HUES6 (cell line): ENCODE measurements at regions not wholly inside any gene's neighbourhood (a gene's known extent, or its start where the extent isn't known, plus 50 kb on each side); places are given as distances from the start of the nearest gene placed in this dataset.

Source experiments
- H3K27ac ChIP-seq: 2 replicates; pipeline ENCODE4 v1.7.0; 2013; ENCODE audit warnings: low read depth, mild to moderate bottlenecking, low read length, inconsistent platforms
- H3K27me3 ChIP-seq: 2 replicates; pipeline ENCODE4 v1.6.1; 2013; ENCODE audit warnings: low read length; ENCODE audit not compliant: control insufficient read depth, insufficient read depth
- H3K36me3 ChIP-seq: 2 replicates; pipeline ENCODE4 v1.6.1; 2013; ENCODE audit warnings: low read length; ENCODE audit not compliant: control insufficient read depth, insufficient read depth
- H3K4me1 ChIP-seq: 2 replicates; pipeline ENCODE4 v1.6.1; 2013; ENCODE audit warnings: low read length; ENCODE audit not compliant: control insufficient read depth, insufficient read depth
- H3K4me3 ChIP-seq: 2 replicates; pipeline ENCODE4 v1.5.1; 2013; ENCODE audit warnings: low read depth, low read length
- H3K9ac ChIP-seq: one replicate; pipeline ENCODE4 v1.6.1; 2013; ENCODE audit warnings: mild to moderate bottlenecking, low read length
- H3K9me3 ChIP-seq: 2 replicates; pipeline ENCODE4 v1.6.1; 2013; ENCODE audit warnings: low read depth, low read length; ENCODE audit not compliant: control insufficient read depth, insufficient read depth

DNA sequence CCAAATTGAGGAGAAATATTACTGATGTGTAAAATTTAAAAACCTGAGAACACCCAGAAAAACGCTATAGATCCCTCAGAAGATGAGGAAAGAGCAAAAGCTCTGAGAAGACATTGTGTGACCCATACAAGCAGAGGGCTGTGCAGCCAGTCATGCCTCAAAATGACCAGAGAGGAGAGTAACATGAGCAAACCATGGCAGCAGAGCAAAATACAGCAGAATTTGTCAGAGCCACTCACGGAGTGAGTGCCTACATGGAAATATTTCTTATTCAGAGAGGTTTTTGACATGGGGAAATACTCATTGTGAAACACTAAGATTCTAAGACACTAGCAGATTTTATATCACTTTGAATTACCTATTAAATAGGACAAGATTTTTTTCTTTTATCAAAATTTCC, 96.8 kb upstream of the DNAJC10 start:
- Histone ChIP-seq H3K4me3 (no peak overlapping the region), H3K9ac (no peak overlapping the region), H3K27ac (no peak overlapping the region), H3K4me1 (peaks cover 8% of the 10 kb centered on the region; the same call in 1 of the 2 replicates), H3K27me3 (no peaks in the 10 kb centered on the region), H3K9me3 (no peaks in the 10 kb centered on the region), H3K36me3 (no peaks in the 10 kb centered on the region)

DNA sequence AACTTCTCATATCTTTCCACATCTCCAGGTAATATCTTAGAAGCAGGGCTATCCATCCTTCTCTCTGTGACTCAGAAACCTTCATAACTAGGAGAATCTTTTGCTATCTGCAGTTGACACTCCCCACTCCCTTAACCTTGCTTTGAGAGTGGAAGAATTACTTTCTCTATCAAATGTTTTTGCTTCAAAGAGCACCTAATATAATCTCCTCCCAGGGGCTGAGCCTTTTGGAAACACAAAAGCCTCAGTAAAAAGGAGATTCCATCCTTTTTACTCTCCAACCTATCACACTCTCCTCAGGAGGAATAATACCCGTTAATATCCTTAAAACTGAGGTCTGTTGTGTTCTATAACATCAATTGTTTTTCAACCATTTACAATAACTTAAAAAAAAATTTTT, 94.9 kb upstream of the DNAJC10 start:
- peaks cover 16% of the 10 kb centered on the region for H3K4me1 ChIP-seq
- no peaks in the 10 kb centered on the region for H3K36me3 ChIP-seq
- H3K9ac ChIP-seq, result no peak overlapping the region
- H3K9me3 ChIP-seq, result no peaks in the 10 kb centered on the region
- H3K27me3 ChIP-seq, result no peaks in the 10 kb centered on the region
- H3K27ac ChIP-seq, result no peak overlapping the region
- no peak overlapping the region for H3K4me3 ChIP-seq

DNA sequence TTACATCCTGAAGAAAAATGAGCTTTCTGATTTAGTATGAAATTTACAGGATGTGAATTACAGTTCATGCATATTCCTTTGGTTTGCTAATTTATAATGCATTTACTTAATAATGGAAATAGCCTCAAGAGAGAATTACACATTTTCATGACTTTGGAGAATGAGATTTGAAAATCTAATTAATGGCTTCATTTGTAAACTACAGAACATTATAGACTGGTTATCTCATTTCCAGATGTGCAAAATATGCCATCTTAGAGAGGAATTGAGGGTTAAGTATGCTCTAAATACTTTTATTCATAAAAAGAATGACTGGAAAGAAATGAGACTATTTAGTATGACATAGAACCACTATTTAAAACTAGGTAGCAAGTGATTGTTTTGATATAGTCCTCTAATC, 94.2 kb upstream of the DNAJC10 start:
- no peak overlapping the region for H3K9ac ChIP-seq
- H3K4me3 ChIP-seq, result no peak overlapping the region
- no peaks in the 10 kb centered on the region for H3K27me3 ChIP-seq

DNA sequence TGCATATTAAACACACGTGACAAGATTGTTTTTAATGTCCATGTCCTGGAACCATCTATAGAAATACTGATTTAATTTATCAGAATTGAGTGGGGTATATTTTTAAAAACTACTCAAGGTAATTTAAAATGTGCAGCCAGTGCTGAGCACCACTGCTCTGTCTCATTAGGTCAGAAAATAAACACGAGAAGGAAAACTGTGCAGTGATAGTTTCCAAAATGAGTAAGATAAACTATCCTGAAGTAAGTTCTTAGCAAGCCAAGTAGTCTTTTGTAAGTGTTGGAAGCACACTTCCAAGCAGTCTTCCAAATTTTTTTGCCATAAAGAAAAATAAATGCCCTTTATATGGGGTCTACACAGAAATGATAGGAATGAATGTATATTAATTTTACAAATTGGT, 93.8 kb upstream of the DNAJC10 start:
- Histone ChIP-seq H3K27ac (no peak overlapping the region), H3K4me1 (peaks cover 16% of the 10 kb centered on the region), H3K9ac (no peak overlapping the region), H3K9me3 (no peaks in the 10 kb centered on the region), H3K27me3 (no peaks in the 10 kb centered on the region), H3K36me3 (no peaks in the 10 kb centered on the region), H3K4me3 (no peak overlapping the region)

More for the DNA sequence above, 94.2 kb upstream of the DNAJC10 start:
- H3K27ac ChIP-seq, result no peak overlapping the region
- no peaks in the 10 kb centered on the region for H3K9me3 ChIP-seq
- no peaks in the 10 kb centered on the region for H3K36me3 ChIP-seq
- H3K4me1 ChIP-seq, result peaks cover 16% of the 10 kb centered on the region

DNA sequence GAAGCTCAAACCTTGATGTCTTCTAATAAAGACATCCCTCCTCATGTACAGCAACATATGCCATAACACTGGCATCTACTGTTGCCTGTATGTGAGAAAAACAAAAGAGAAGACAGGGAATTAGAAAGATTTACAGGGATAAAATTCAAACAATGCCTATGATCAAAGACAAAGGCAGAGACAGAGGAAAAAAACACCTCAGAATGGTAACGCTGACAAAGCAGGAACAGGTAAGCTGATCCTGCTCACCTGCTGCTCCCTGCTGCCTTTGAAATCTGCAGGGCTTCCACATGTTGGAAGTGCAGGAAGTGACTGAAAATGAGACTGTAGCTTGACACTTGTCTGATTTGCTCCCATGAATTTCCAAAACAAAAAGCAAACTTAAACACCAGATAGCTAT, 90.2 kb upstream of the DNAJC10 start:
- Histone ChIP-seq H3K9me3 (no peaks in the 10 kb centered on the region), H3K27me3 (no peaks in the 10 kb centered on the region), H3K4me1 (peaks cover 16% of the 10 kb centered on the region), H3K36me3 (no peaks in the 10 kb centered on the region), H3K9ac (no peak overlapping the region), H3K27ac (no peak overlapping the region), H3K4me3 (no peak overlapping the region)

DNA sequence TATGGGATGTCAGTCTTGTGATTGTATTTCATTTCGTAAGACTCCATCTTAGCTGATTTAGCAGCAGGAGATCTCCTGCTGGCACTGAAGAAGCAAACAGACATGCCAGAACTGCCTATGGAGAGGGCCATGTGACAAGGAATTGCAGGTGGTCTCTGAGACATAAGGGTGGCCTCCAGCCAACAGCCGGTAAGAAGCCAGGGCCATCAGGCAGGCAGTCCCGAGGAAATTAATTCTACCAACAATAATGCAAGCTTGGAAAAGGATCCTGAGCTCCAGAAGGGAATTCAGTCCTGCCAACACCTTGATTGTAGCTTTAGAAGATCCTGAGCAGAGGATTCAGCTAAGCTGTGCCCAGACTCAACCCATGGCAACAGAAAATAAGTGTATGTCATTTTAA, 87.1 kb upstream of the DNAJC10 start:
- H3K9me3 ChIP-seq, result no peaks in the 10 kb centered on the region

DNA sequence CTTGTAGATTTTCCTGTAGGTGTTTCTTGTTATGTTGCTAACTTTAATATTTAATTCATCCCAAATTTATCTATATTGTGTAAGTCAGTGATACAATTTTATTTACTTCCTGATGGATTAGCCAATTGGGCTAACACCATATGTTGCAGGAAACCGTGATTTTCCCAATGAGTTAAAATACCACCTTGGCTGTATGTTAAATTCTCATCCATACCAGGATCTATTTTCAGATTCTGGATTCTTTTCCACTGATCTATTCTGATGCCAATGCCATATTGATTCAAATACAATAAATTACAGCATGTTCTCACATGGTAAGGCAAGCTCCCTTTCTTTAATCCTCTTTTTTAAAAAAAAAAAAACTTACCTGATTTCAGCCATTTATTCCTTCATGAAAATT, 85.8 kb upstream of the DNAJC10 start:
- Histone ChIP-seq H3K27ac (no peak overlapping the region), H3K27me3 (no peaks in the 10 kb centered on the region), H3K9me3 (no peaks in the 10 kb centered on the region), H3K4me3 (no peak overlapping the region), H3K36me3 (no peaks in the 10 kb centered on the region), H3K9ac (no peak overlapping the region), H3K4me1 (peaks cover 7% of the 10 kb centered on the region)

More for the DNA sequence above, 87.1 kb upstream of the DNAJC10 start:
- Histone ChIP-seq H3K27me3 (no peaks in the 10 kb centered on the region), H3K4me3 (no peak overlapping the region), H3K4me1 (peaks cover 7% of the 10 kb centered on the region), H3K9ac (no peak overlapping the region), H3K36me3 (no peaks in the 10 kb centered on the region), H3K27ac (no peak overlapping the region)

DNA sequence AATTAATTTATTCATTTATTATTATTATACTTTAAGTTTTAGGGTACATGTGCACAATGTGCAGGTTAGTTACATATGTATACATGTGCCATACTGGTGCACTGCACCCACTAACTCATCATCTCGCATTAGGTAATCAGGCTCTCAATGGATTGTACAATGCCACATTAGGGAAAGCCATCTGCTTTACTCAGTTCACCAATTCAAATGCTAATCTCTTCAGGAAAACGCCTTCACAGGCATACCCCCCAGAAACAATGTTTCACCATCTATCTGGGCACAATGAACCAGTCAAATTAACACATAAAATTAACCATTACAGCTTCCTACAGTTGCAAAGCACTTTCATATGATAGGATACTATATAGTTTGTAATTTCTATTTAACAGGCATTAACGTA, 84.8 kb upstream of the DNAJC10 start:
- Histone ChIP-seq H3K4me3 (no peak overlapping the region), H3K9me3 (no peaks in the 10 kb centered on the region), H3K27ac (no peak overlapping the region), H3K4me1 (peaks cover under 1% of the 10 kb centered on the region; the same call in 1 of the 2 replicates), H3K9ac (no peak overlapping the region), H3K27me3 (no peaks in the 10 kb centered on the region), H3K36me3 (no peaks in the 10 kb centered on the region)

DNA sequence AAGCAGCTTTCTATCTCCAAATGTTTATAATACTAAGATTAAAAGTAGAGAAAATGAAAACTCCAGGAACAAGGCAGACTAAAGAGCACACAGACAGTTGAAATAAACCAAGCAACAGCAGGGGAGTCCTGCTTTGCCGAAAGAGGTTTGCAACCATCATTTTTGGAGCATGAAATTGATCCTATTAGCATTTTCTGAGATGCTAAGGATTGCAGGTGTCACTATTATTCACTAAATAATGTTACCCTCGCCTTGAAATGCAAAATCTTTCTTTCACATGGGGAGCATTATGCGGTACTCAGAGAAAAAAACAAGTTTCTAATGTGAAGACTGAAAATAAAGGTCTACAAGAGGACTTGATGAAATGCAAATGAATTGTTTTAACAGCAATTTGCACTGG, 81.7 kb upstream of the DNAJC10 start:
- no peaks in the 10 kb centered on the region for H3K27me3 ChIP-seq
- no peak overlapping the region for H3K4me3 ChIP-seq
- H3K4me1 ChIP-seq, result peaks cover 7% of the 10 kb centered on the region
- no peak overlapping the region for H3K27ac ChIP-seq
- H3K9me3 ChIP-seq, result no peaks in the 10 kb centered on the region
- no peaks in the 10 kb centered on the region for H3K36me3 ChIP-seq
- no peak overlapping the region for H3K9ac ChIP-seq

DNA sequence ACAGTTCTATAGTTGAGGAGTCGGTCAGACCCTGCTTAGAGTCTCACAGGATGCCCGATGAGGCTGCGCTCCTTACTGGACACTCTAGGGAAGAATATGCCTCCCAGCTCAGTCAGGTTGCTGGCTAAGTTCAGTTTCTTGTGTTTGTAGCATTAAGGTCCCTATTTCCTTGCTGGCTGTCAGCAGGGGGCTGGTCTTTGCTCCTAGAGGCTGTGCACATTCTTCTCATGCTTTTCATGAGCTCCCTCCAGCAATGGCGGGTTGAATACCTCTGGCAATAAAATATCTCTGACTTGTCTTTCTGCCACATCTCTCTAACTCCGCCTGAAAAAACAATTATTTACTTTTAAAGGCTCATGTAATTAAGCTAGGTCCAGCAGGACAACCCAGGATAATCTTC, 79.4 kb upstream of the DNAJC10 start:
- H3K9me3 ChIP-seq, result no peaks in the 10 kb centered on the region
- no peaks in the 10 kb centered on the region for H3K36me3 ChIP-seq
- no peak overlapping the region for H3K27ac ChIP-seq
- peaks cover 7% of the 10 kb centered on the region for H3K4me1 ChIP-seq
- H3K27me3 ChIP-seq, result no peaks in the 10 kb centered on the region
- no peak overlapping the region for H3K4me3 ChIP-seq
- no peak overlapping the region for H3K9ac ChIP-seq

DNA sequence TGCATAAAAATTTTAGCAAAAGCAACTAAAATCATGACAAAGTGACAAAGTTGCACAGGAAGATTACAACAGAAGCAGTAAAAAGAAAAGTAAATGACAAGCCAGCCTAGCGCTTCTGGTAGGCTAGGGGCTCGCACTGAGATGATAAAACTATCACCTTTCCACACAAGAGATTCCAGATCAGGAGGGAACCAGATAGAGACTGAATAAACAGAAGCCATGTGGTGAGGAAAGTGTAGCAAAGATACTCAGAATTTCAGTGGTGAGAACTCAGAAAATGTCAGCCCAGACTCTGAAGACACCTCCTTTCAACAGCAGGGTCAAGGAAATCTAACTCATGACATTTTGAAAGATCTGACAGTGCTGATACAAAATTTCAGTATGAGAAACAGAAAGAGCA, 77.4 kb upstream of the DNAJC10 start:
- Histone ChIP-seq H3K4me3 (no peak overlapping the region), H3K9me3 (no peaks in the 10 kb centered on the region), H3K4me1 (peaks cover 12% of the 10 kb centered on the region), H3K27me3 (no peaks in the 10 kb centered on the region), H3K27ac (no peak overlapping the region), H3K9ac (no peak overlapping the region), H3K36me3 (no peaks in the 10 kb centered on the region)

DNA sequence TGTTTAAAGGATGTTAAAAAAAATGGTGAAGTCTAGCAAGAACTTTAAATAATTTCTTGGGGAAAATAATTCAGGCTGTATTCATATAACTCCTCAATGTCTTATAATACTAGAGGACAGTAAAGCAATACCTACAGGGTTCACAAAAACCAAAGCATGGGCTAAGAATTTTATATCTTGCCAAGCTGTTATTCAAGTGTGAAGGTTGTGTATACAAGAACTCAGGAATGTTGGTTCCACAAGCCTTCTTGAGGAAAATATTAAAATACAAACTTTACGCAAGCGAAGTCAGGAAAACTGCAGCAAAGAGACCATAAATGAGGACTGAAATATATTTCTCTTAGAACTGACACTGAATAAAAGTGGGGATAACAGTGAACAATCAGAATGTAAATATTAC, 76.1 kb upstream of the DNAJC10 start:
- H3K36me3 ChIP-seq, result no peaks in the 10 kb centered on the region
- H3K4me1 ChIP-seq, result peaks cover 12% of the 10 kb centered on the region
- no peak overlapping the region for H3K4me3 ChIP-seq
- H3K9ac ChIP-seq, result no peak overlapping the region
- no peaks in the 10 kb centered on the region for H3K9me3 ChIP-seq
- H3K27ac ChIP-seq, result no peak overlapping the region
- no peaks in the 10 kb centered on the region for H3K27me3 ChIP-seq
